Endodermal cell (in vitro differentiated cells): ENCODE measurements at regions not wholly inside any gene's neighbourhood (a gene's known extent, or its start where the extent isn't known, plus 50 kb on each side); places are given as distances from the start of the nearest gene placed in this dataset.

Source experiments
- DNase-seq: peaks from one replicate; pipeline ENCODE4 v3.0.0-alpha.2; 2017
- H3K27ac ChIP-seq: 2 replicates; pipeline ENCODE4 v1.5.1; 2013; ENCODE audit warnings: mild to moderate bottlenecking, low read depth, low read length, moderate library complexity
- H3K27me3 ChIP-seq: 2 replicates; pipeline ENCODE4 v1.6.1; 2013; ENCODE audit warnings: mild to moderate bottlenecking, low read length, moderate library complexity; ENCODE audit not compliant: insufficient read depth, control insufficient read depth, poor library complexity, severe bottlenecking
- H3K36me3 ChIP-seq: 2 replicates; pipeline ENCODE4 v1.7.0; 2013; ENCODE audit warnings: mild to moderate bottlenecking, low read length, moderate library complexity; ENCODE audit not compliant: control insufficient read depth, insufficient read depth
- H3K4me1 ChIP-seq: one replicate; pipeline ENCODE4 v1.7.0; 2013; ENCODE audit warnings: low read length; ENCODE audit not compliant: control insufficient read depth, insufficient read depth
- H3K4me3 ChIP-seq: 2 replicates; pipeline ENCODE4 v1.5.1; 2013; ENCODE audit warnings: mild to moderate bottlenecking, low read length, moderate library complexity
- H3K9ac ChIP-seq: 2 replicates; pipeline ENCODE4 v1.6.1; 2013; ENCODE audit warnings: mild to moderate bottlenecking, low read length, moderate library complexity; ENCODE audit not compliant: poor library complexity, severe bottlenecking; ENCODE audit errors: extremely low read depth
- H3K9me3 ChIP-seq: 2 replicates; pipeline ENCODE4 v1.6.1; 2013; ENCODE audit warnings: mild to moderate bottlenecking, low read length, moderate library complexity; ENCODE audit not compliant: control insufficient read depth
- H3K27ac Mint-ChIP-seq: 2 replicates; pipeline ENCODE4 v1.8.0; 2020; ENCODE audit warnings: mixed read lengths
- H3K27me3 Mint-ChIP-seq: 2 replicates; pipeline ENCODE4 v1.8.0; 2021; ENCODE audit warnings: mild to moderate bottlenecking, mixed read lengths; ENCODE audit not compliant: insufficient read depth
- H3K36me3 Mint-ChIP-seq: 2 replicates; pipeline ENCODE4 v1.8.0; 2020; ENCODE audit warnings: low read depth, mixed read lengths
- H3K4me1 Mint-ChIP-seq: 2 replicates; pipeline ENCODE4 v1.8.0; 2020; ENCODE audit warnings: mixed read lengths
- H3K4me3 Mint-ChIP-seq: 2 replicates; pipeline ENCODE4 v1.8.0; 2020; ENCODE audit warnings: mild to moderate bottlenecking, moderate library complexity, mixed read lengths
- H3K9me3 Mint-ChIP-seq: 2 replicates; pipeline ENCODE4 v1.8.0; 2020; ENCODE audit warnings: mild to moderate bottlenecking, mixed read lengths
- WGBS, 2 experiments: methylation state at CpG; one replicate each; pipeline versions ENCODE4 v1.1.5 to v1.1.7; 2013; ENCODE audit warnings: missing lambda C conversion rate in 2 of 2, mixed read lengths in 1 of 2; ENCODE audit not compliant: insufficient coverage in 1 of 2, insufficient read length in 1 of 2; 5-methylcytosine and 5-hydroxymethylcytosine counted together
- TF ChIP-seq, protein P1 (sequence below): fragments of 200-600 bp; sonication (generic); conservative IDR thresholded peaks from 2 replicates; pipeline ENCODE4 v1.5.0; 2021; ENCODE audit warnings: antibody characterized with exemption, mild to moderate bottlenecking

DNA sequence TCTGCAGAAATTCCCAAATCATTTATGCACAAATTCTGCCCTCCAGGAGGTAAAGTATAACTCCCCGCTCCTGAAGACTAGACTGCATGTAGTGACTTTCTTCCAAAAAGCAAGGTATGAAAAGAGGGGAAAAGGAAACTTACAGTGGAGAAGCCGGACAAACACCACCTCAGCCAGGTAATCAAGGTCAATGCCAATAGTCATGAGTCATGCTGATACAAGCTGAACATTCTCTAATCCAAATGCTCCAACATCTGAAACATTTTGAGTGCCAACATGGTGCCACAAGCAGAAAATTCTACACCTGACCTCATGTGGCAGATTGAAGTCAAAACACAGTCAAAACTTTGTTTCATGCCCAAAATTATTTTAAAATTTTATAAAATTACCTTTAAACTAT, 165.6 kb downstream of the FOXA2 start:
- Histone ChIP-seq H3K36me3 (no peaks in the 10 kb centered on the region), H3K4me1 (no peaks in the 10 kb centered on the region), H3K9me3 (peaks cover 5% of the 10 kb centered on the region), H3K27ac (no peak overlapping the region), H3K4me3 (no peak overlapping the region), H3K9ac (no peak overlapping the region), H3K27me3 (no peaks in the 10 kb centered on the region)
- peaks cover 5% of the 10 kb centered on the region for H3K27me3 Mint-ChIP-seq
- no peaks in the 10 kb centered on the region for H3K9me3 Mint-ChIP-seq
- no peak for DNase-seq
- 93 to 100% methylated on average over 1 to 2 of the region's 2 CpGs for WGBS, 2 experiments
- TF ChIP-seq, protein P1, sequence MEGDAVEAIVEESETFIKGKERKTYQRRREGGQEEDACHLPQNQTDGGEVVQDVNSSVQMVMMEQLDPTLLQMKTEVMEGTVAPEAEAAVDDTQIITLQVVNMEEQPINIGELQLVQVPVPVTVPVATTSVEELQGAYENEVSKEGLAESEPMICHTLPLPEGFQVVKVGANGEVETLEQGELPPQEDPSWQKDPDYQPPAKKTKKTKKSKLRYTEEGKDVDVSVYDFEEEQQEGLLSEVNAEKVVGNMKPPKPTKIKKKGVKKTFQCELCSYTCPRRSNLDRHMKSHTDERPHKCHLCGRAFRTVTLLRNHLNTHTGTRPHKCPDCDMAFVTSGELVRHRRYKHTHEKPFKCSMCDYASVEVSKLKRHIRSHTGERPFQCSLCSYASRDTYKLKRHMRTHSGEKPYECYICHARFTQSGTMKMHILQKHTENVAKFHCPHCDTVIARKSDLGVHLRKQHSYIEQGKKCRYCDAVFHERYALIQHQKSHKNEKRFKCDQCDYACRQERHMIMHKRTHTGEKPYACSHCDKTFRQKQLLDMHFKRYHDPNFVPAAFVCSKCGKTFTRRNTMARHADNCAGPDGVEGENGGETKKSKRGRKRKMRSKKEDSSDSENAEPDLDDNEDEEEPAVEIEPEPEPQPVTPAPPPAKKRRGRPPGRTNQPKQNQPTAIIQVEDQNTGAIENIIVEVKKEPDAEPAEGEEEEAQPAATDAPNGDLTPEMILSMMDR, result no peak
- H3K4me3 Mint-ChIP-seq, result no peak overlapping the region
- H3K4me1 Mint-ChIP-seq, result no peaks in the 10 kb centered on the region
- H3K27ac Mint-ChIP-seq, result no peak overlapping the region
- H3K36me3 Mint-ChIP-seq, result no peaks in the 10 kb centered on the region

DNA sequence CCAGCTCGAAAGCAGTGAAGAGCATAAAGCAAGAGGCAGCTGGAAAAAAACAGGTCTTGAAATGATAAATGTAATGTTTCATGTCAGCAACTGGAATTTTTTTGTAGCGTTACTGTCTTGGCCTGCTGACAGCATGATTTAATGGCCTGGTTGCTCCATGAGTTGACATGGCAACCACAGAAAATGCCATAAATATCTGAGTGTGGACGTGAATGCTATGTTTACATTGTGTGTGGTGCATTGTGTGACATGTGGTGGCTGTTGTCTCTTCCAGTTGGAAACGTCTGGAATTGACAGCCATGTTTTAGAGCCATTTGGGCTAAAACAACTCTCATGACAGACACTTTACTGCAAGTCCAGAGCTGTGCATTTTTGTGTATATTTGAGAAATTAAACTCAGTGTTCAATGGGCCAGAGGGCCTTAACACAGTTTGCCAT, 170.0 kb downstream of the FOXA2 start:
- H3K4me1 ChIP-seq, result peaks cover 12% of the 10 kb centered on the region
- H3K4me1 Mint-ChIP-seq, result peaks cover 24% of the 10 kb centered on the region
- no peaks in the 10 kb centered on the region for H3K36me3 ChIP-seq
- H3K27ac Mint-ChIP-seq, result no peak overlapping the region
- H3K27ac ChIP-seq, result no peak overlapping the region
- TF ChIP-seq, protein P1, result no peak
- peaks cover 2% of the 10 kb centered on the region for H3K27me3 Mint-ChIP-seq
- H3K4me3 ChIP-seq, result no peak overlapping the region
- H3K9me3 Mint-ChIP-seq, result no peaks in the 10 kb centered on the region
- WGBS, 2 experiments, result 49 to 92% methylated on average over 2 to 4 of the region's 4 CpGs
- no peak overlapping the region for H3K9ac ChIP-seq
- no peaks in the 10 kb centered on the region for H3K36me3 Mint-ChIP-seq
- no peak overlapping the region for H3K4me3 Mint-ChIP-seq
- peaks cover 5% of the 10 kb centered on the region for H3K9me3 ChIP-seq
- DNase-seq, result no peak
- H3K27me3 ChIP-seq, result no peaks in the 10 kb centered on the region

DNA sequence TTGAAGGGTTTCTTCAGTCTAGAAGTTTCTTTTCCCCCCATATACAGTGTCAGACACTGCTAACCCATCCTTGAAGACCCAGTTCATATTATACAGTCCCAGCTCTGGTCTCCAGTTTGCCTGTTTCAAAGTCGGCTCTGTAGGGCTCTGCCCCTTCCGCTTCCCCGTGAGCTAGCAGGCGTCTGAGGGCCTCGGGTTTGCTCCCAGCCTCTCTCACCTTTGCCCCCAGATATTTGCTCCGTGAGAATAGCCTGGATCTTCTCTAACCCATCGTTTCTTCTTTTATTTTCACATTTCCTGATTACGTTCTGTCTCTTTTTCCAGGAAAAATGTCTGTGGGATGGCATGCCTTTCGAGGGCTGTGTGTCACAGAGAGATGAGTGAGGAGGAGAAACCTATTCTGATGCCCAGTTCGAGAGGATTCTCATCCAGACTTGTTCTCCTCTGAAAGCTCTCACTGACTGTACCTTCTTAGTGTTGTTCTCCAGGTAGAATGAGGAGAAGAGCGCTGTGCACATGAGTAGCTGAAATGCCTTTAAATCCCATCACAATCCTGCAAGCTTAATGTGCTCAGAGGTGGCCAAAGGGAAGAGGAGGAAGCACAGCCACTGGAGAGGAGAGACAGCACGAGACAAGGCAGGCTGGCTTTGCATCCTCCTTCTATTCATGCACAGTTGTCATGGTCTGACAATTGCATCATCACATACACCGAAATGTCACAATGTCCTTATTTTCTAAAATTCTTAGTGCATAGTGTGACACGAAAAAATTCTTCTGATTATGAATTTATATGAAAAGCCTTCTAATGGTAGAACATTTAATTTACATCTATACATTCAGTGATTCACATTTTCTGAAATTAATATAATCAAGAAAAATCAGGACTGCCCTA, 171.1 kb downstream of the FOXA2 start:
- peaks cover 24% of the 10 kb centered on the region for H3K4me1 Mint-ChIP-seq
- TF ChIP-seq, protein P1, result no peak

More for the DNA sequence above, 171.1 kb downstream of the FOXA2 start:
- Histone ChIP-seq H3K27ac (no peak overlapping the region), H3K4me3 (no peak overlapping the region), H3K9me3 (peaks cover 10% of the 10 kb centered on the region), H3K36me3 (no peaks in the 10 kb centered on the region), H3K4me1 (peaks cover 12% of the 10 kb centered on the region), H3K27me3 (no peaks in the 10 kb centered on the region), H3K9ac (no peak overlapping the region)
- Mint-ChIP-seq H3K9me3 (no peaks in the 10 kb centered on the region), H3K36me3 (no peaks in the 10 kb centered on the region), H3K27ac (no peak overlapping the region), H3K4me3 (no peak overlapping the region), H3K27me3 (no peaks in the 10 kb centered on the region)
- no peak for DNase-seq
- 84 to 93% methylated on average over 8 to 13 of the region's 14 CpGs for WGBS, 2 experiments
